ENCODE measurements at regions not wholly inside any gene's neighbourhood (a gene's known extent, or its start where the extent isn't known, plus 50 kb on each side); places are given as distances from the start of the nearest gene placed in this dataset.

GRCh38 chr3:194003114-194004057 lies 132.6 kb upstream of the HES1 start:
- no peak for TF ChIP-seq POLR2A (IDR thresholded peaks at IDR 0.05; ENCODE audit: low read depth, low read length)
- TF ChIP-seq POLR2AphosphoS5 (IDR thresholded peaks at IDR 0.05; ENCODE audit: low read depth, low read length), result no peak
